Renal cortex interstitium (tissue), 11 donors: ENCODE measurements at regions not wholly inside any gene's neighbourhood (a gene's known extent, or its start where the extent isn't known, plus 50 kb on each side); places are given as distances from the start of the nearest gene placed in this dataset.

Source experiments
- DNase-seq, 11 donors: peaks; one replicate each; pipeline ENCODE4 v3.0.0-alpha.2; 2013; ENCODE audit warnings: low read depth in 9 of 11, low spot score in 4 of 11; ENCODE audit errors: extremely low read depth in 1 of 11

DNA sequence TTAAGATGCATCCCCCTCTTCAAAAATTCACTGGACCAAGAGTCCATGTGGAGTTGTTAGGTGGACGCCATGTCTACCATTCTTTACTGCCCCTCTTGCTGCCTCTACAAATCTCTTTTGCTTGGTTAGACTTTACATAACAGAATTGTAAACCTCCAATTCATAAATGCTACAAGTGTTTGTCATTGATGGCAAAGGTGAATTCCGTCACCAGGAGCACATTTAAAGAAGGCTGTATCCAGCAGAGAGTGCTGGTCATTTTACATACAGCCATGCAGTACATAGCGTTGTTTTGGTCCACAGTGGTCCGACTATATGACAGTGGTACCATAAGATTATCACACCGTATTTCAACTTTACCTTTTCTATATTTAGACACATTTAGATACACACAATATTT is 274.5 kb downstream of the MYCN start:
- DNase-seq, result no peak

DNA sequence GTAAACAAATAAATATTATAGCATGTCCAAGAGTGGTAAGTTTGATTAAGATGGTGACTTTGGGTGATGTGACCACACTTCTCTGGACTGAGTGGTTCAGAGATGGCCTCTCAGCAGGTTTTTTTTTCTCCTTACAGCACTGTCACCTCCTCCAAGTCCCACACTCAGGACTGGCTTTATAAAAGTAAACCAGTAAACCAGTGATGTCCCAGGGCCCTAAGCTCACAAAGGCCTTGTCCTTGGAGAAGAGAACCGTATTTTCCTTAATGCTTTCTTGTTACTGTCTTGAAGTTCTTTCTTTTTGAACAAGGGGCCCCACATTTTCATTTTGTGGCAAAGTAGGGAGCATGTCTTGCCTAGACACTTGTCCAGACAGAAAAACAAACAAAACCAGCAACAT is 274.0 kb downstream of the MYCN start:
- no peak for DNase-seq

DNA sequence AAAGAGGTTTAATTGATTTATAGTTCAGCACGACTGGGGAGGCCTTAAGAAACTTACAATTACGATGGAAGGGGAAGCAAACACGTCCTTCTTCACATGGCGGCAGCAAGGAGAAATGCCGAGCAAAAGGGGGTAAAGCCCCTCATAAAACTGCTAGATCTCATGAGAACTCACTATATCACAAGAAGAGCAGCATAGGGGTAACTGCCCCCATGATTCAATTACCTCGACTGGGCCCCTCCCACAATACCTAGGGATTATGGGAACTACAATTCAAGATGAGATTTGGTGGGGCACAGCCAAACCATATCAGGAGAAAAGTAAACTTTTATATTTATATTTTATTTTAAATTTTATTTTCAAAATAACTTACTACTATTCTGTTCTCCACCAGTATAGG is 272.0 kb downstream of the MYCN start:
- DNase-seq, result no peak

DNA sequence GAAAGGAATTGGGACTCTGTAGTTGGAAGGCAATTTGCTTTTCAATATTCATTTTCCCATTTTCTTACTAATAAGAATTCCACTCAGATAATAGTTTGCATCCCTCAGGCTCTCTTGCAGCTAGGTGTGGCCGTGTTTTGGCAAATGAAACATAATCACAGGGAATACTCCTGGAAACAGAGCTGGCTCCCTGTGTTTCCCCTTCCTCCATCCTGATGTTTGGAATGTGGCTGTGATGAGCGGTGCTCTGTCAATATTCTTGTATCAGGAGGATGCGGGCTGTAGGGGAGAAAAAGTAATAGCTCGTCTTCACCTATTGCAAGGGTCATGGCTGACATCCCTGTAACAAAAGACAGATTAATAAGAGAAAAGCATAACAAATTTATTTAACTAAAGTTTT is 271.0 kb downstream of the MYCN start:
- no peak for DNase-seq

DNA sequence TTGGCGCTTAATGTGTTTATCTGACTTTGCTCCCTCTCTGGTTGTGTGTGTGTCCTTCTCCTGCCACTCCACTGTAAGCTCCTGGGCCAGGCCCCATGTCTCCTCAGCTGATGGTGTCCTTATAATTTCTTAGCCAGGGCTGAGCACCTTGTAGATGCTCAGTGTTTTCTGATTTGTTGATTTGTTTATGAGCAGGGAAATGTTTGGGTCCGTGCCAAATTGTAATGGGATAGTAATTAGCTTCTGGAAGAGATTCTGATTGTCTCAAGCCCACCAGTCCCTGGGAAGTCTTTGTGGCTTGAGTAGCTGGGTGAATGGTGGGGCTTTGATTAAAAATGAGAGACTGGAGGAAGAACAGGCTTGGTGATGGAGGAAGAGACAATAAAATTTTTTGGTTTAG is 270.5 kb downstream of the MYCN start:
- DNase-seq, result no peak

DNA sequence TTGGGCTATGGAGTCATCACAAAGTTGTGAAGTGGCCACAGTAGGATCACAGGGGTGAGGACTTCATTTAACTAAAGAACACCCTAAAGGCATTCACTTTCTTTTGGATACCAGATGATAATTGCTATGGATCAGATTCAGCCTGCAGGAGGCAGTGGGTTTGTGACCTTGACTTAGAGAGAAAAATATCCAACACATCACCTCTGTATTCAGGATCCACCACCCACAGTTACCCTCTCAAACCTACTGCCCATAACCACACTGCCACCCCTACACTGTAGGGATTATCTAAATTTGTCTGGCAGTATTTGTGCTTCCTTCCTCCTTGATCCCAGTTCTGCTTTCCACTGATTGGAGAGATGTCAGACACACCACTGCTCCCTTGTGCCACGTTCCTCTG is 269.4 kb downstream of the MYCN start:
- no peak for DNase-seq

DNA sequence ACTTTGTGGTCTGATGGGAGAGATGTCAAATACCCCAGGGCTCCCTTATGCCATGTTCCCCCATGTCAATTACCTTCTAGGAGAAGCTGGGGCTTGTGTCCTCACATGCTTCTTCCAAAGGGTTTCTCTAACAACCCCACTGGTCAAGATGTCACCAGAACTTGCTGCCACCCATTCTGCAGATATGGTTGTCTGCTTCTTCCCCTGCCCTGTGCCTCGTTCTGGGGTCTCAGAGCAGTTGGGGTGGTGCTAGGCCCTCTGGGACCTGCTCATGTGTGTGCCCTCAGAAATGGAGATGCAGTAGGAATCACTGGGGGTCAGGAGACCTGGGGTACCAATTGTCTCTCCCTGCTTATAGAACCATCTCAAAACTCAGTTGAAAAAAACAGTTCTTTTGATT is 268.6 kb downstream of the MYCN start:
- DNase-seq, result no peak

DNA sequence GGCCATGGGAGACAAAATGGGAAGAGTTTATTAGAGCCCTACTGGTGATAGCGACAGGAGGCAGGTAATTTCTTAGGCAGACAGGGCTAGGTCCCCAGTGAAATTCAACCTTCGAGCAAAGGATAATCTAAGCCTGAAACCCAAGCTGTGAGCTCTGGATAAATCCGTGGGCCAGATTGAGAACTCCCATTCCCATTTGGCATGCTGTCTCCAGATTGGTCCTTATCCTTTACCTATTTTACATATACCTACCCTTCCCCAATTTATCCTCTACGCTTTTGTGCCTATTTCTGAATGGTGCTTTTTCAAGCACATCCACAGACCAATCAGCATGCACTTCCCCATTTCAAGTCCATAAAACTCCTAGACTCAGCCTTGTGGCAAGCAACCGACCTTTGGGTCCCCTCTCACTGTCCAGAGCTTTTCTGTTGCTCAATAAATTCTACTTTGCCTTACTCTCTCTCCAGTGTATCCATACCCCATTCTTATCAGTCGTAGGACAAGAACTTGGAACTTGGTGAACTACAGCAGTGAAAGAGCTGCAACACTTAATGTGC is 268.0 kb downstream of the MYCN start:
- no peak for DNase-seq

DNA sequence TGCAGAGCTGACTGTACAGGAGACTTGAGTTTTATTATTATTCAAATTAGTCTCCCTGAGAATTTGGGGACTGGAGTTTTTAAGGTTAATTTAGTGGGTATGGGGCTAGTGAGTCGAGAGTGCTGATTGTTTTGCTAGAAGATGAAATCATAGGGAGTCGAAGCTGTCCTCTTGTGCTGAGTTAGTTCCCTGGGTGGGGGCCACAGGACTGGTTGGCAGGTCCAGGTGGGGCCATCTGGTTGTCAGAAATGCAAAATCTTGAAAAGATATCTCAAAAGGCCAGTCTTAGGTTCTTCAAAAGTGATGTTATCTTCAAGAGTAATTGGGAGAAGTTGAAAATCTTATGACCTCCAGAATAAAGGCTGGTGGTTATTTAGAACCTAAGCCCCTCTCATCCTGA is 267.3 kb downstream of the MYCN start:
- no peak for DNase-seq

DNA sequence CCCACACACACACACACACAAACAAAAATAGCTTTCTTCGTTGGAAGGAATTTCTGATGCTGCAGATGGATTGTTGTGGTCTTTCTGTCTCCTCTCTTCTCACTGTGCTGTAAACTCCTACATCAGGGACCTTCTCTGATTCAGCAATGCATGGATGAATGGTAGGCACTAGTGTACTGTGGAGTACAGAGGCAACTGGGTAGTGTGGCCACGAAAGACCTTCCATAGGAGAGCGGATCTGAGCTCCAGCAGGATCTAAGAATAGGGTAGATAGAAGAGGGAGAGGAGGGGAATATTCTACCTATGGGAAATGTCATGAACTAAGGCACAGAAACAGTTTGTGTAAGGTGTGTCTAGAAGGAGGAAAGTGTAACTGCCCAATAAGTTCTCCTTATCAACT is 266.8 kb downstream of the MYCN start:
- no peak for DNase-seq

DNA sequence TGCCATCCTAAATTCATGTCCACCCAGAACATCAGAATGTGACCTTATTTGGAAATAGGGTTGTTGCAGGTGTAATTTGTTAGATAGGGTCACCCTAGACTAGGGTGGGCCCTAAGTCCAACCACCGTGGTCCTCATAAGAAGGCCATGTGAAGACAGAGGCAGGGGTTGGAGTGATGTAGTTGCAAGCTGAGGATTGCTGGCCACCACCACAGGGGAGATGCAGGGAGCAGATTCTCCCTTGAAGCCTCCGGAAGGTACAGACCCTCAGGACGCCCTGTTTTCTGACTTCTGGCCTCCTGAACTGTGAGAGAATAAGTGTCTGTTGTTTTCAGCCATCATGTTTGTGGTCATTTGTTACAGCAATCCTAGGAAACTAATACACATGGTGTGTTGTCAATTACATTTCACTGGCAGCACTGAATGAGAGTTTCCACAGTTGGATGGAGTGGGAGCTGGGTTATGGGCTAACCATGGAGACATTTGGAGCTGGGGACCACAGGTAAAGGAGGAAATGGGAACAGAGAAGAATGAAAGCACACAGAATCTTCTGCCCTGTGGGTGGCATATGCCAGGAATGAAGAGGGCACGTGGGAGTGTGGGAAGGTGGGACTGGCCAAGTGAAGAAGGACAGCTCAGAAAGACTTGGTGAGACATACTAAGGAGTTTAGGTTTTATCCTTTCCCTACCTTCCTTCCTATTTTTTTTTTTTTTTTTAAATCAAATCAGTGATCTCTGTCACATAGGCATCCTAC is 266.0 kb downstream of the MYCN start:
- no peak for DNase-seq

DNA sequence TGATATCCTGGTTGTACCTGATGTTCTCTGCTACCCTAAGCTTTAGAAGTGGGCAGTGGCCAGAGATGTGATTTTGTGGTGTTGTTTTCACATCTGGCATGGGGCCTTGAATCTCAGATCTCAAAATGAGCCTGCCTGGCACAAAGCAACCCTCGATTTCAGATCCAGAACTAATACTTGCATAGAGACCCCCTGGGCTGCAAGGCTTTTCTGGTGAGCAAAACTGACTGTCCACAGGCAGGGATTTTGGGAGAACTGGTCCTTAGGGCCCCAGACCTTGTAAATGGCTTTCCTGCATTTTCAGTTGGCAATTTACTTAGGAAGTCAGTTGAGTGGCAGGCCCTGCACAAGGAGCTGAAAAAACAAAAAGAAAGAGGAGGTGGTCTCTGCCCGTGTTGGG is 265.3 kb downstream of the MYCN start:
- no peak for DNase-seq

DNA sequence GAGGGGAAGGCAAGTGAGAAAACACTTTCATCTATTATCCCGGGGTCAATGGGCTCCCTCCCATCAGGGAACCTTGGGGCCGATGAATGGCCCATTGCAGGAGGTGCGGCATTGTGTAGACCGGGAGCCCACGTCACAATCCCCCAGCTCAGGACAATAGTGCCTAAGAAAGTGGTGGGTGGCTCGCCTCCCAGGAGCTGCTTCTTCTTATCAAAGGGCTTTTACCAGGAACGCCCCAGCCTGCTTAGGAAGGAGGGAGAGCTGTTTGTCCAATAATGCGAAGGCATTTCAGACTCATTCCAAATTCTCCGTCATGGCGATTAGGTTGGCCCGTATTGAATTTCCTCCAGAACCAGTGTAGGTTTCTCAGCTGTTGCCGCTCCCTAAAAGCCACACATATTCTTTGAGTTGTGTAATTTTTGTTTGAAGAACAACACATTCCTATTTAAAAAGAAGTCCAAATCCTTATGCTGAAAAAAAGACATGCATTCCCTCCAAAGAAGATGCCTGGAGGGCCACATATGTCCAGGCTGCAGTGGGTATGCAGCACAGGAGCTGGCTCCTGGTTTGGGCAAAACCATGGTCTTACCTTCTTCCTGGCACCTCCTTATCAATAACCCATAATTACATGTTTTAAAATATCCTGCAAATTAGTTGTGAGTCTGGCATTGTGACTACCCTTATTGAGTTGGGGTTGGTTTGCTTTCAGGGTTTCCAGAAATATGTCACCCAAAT is 264.7 kb downstream of the MYCN start:
- no peak for DNase-seq

DNA sequence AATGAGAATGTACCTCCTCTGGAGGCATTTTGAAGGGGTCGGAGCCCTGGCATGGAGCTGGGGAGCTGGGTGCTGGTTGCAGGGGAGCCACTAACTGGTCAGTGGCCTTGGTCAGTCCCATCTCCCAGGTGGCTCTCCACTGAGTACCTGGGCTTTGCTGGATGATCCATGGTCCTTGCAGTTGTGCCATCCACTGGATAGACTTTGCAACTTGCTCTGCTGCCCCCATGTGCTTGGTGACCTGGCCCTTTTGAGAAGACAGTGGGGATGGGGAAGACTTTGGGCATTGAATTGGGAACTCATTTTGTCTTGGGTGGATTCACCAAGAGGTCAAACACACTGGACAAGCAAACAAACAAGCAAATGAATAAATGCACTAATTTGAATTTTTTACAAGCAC is 263.9 kb downstream of the MYCN start:
- no peak for DNase-seq

DNA sequence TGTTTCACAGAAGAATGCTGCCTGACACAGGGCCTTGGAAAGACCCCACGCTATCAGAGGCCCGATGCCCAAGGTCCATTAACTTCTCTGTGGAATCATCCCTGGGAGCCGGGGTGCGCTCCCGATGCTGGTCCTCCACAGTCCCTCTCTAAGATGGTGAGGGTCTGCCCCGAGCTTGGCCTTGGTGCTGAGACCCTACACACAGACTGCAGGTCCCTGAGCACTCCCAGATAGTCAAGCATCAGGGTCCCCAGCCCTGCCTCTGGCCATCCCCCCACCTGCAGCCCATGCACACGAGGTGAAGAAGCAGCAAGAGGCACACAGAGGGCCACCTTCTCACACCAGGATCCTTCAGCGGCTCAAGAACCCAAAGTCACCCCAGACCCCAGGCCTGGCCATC is 263.3 kb downstream of the MYCN start:
- DNase-seq, result no peak

DNA sequence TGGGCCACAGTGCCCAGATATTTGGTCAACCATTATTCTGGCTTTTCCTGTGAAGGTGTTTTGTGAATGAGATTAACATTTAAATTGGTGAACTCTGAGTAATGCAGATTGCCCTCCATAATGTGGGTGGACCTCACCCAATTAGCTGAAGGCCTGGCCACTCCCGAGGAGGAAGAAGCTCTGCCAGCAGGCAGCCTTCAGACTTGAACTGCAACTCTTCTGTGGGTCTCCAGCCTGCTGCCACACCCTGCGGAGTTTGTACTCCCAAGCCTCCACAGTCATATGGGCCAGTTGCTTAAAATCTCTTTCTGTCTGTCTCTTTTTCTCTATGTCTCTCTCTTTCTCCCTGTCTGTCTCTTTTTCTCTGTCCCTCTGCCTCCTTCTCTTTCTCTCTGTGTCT is 262.7 kb downstream of the MYCN start:
- no peak for DNase-seq

DNA sequence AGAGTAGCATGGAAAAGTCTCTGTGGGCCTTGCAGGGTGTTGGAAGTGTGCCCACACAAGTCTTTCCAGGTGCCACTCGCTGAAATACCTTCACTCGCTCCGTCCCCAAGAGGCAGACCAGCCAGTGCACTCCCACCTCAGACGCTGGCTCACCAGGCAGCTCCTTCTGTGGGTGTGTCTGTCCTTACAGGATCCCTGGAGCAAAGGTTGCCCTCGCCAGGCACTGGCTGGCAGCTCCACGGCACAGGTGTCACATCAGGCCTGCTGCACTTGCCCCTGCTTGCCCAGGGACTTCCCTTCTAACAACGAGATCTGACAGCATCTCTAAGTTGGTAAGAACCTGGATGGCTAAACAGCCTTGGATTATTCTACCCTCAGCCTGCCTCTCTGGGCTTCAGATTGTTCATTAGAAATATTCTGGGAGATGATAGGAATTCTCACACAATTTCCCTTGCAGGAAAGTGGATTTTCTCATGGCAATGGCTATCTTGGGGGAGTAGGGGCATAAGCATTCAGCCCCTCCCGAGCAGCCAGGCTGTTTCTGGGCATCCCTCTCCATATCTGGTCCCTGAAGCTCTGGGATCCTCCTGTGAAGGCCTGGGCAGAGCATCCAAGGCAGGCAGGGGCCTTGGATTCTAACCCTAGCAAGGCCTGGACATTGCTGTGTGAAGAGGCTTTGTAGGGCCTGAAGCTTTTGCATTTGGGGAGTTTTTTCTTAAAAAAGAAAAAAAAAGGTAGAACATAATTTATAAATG is 262.1 kb downstream of the MYCN start:
- DNase-seq, result no peak

DNA sequence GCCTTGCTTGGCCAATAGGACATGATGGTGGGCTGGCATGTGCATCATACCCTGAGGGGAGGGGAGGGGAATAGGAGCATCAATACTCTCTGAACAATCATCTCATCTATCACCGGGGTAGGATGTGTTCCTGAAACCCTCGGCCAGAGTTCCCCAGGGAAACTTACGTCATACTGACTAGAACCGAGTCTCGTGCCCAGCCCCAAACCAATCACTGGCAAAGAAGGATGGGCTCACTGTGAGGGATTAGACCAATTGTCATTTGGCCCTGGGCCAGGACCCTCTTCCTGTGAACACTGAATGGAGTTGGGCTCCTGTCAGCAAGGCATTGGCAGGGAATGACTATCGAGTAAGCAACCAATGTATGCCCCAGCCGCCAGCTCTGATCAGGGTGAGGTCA is 261.5 kb downstream of the MYCN start:
- no peak for DNase-seq

DNA sequence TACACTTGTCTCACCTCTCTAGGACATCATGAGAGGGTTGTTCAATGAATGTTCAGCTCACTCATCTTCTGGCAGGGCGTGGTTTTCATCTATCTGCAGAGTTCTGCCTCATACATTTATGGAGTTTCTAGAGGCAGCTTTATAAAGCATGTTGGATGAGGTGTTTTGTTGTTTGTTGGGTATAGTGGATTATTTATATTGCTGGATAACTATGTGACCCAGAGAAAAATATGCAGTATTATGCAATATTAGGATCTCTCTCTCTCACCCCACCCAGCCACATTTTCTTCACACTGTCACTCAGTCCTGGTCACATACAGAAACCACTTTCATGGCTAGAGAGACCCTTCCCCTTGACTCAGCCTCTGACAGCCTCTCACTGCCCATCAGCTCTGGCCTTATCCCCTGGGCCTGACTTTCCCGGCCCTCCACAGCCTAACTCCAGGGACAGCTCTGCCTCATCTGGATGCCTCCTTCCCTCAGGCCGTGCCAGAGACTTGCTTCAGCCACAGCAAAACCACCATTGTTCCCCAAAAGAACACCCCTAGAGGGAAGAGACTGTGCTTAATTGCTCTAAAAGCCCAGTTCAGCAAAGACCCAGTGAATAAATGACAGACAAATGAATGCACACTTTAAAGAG is 260.3 kb downstream of the MYCN start:
- DNase-seq, result no peak
